Muscle of arm (tissue), 1 donor: ENCODE measurements at regions not wholly inside any gene's neighbourhood (a gene's known extent, or its start where the extent isn't known, plus 50 kb on each side); places are given as distances from the start of the nearest gene placed in this dataset.

Experiments used
- DNase-seq: peaks from one replicate; pipeline ENCODE4 v3.0.0-alpha.2; 2013

- DNase-seq: no peak
Observed at GRCh38 chr9:107931071-107931715, 441.6 kb upstream of the KLF4 start.

- DNase-seq: peak; percentile 40
Observed at GRCh38 chr9:107929443-107929842, 439.9 kb upstream of the KLF4 start.

GRCh38 chr9:107928701-107929371 is 439.3 kb upstream of the KLF4 start:
- no peak for DNase-seq

GRCh38 chr9:107927276-107927675 is 437.7 kb upstream of the KLF4 start:
- DNase-seq: no peak

GRCh38 chr9:107925749-107926297 is 436.3 kb upstream of the KLF4 start:
- no peak for DNase-seq

- peak; percentile 49 for DNase-seq
Observed at GRCh38 chr9:107922260-107922659, 432.7 kb upstream of the KLF4 start.

- no peak for DNase-seq
Observed at GRCh38 chr9:107919263-107919662, 429.7 kb upstream of the KLF4 start.

- no peak for DNase-seq
Observed at GRCh38 chr9:107918749-107919148, 429.2 kb upstream of the KLF4 start.

- no peak for DNase-seq
Observed at GRCh38 chr9:107914151-107914550, 424.6 kb upstream of the KLF4 start.

GRCh38 chr9:107907715-107908114 is 418.1 kb upstream of the KLF4 start:
- DNase-seq: no peak

GRCh38 chr9:107907255-107907654 is 417.7 kb upstream of the KLF4 start:
- DNase-seq: no peak

- no peak for DNase-seq
Observed at GRCh38 chr9:107906074-107906473, 416.5 kb upstream of the KLF4 start.

- DNase-seq: peak; percentile 83
Observed at GRCh38 chr9:107905308-107906020, 415.9 kb upstream of the KLF4 start.

GRCh38 chr9:107899961-107900330 is 410.4 kb upstream of the KLF4 start:
- DNase-seq: no peak

GRCh38 chr9:107898761-107899160 is 409.2 kb upstream of the KLF4 start:
- DNase-seq: no peak

- DNase-seq: no peak
Observed at GRCh38 chr9:107896544-107896943, 407.0 kb upstream of the KLF4 start.

GRCh38 chr9:107895501-107896001 is 406.0 kb upstream of the KLF4 start:
- DNase-seq: no peak

- peak; percentile 85 for DNase-seq
Observed at GRCh38 chr9:107894572-107895261, 405.1 kb upstream of the KLF4 start.

GRCh38 chr9:107890921-107891465 is 401.4 kb upstream of the KLF4 start:
- no peak for DNase-seq

GRCh38 chr9:107888773-107889227 is 399.2 kb upstream of the KLF4 start:
- no peak for DNase-seq

- no peak for DNase-seq
Observed at GRCh38 chr9:107886826-107887225, 397.3 kb upstream of the KLF4 start.
